HG02840 (cell line): ENCODE measurements at regions not wholly inside any gene's neighbourhood (a gene's known extent, or its start where the extent isn't known, plus 50 kb on each side); places are given as distances from the start of the nearest gene placed in this dataset.

ENCODE experiments used
- ATAC-seq: cut with Tn5 transposase; IDR thresholded peaks from one replicate; pipeline ENCODE4 v1.9.1; 2021; ENCODE audit warnings: mild to moderate bottlenecking, moderate library complexity, moderate number of reproducible peaks; ENCODE audit not compliant: unreplicated experiment, low FRiP score

DNA sequence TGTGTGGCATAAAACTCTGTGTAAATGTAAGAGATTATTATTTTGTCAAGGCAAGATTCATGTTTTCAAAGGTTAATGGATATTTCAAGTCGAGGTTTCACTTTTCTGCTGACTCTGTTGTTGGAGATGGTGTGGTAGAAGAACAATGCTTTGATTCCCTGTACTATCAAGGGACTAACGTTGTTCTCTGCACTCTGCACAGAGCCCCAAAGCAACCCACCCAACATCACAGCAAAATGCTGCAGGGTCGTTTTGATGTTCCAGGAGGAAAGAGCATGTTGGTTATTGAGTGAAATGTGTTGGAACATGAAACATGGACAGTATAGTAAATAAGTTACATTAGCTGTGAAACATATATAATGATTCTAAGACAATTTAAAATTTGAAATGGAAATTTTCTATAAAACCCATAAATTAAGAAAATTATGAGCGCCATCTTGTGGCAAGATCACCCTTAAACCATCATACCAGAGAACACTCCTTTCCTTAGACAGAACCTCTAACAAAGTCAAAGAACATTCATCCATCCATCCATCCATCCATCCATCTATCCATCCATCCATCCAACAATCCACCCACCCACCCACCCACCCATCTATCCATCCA lies 164.4 kb upstream of the ZBED5 start:
- no peak for ATAC-seq

DNA sequence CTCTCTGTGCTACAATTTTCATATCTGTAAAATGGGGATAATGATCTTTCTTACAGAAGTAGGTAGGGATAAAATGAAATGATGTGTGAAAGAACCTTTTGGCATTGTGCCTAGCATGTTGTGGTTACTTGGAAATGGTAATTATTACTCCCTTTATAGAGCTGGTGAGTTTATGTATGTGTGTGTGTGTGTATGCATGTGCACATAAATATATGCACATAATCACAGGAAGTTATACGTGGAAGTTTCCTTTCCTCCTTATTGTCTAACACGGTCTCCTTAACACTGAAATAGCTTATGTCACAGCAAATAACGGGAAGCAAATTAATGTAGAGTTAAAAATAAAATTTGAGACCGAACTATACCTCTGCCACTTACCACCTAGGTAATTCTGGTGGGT lies 163.7 kb upstream of the ZBED5 start:
- no peak for ATAC-seq

DNA sequence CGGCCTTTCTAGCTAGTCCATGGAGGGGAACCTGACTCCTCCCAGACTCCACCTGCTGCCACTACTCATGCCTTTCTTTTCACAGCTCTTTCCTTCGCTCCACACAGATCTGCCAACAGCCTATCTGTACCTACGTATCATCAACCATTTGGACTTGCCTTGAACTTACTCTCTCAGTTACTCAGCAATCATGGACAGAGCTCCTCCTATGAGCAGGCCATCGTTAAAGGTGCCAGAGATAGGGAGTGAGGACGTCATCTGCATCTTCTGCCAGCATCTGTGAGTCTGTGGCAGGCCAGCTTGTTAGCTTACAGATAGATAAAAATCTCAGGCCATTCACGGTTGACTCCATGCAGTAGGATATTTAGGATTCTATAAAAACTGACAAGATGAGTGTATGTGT lies 162.9 kb upstream of the ZBED5 start:
- ATAC-seq = no peak

DNA sequence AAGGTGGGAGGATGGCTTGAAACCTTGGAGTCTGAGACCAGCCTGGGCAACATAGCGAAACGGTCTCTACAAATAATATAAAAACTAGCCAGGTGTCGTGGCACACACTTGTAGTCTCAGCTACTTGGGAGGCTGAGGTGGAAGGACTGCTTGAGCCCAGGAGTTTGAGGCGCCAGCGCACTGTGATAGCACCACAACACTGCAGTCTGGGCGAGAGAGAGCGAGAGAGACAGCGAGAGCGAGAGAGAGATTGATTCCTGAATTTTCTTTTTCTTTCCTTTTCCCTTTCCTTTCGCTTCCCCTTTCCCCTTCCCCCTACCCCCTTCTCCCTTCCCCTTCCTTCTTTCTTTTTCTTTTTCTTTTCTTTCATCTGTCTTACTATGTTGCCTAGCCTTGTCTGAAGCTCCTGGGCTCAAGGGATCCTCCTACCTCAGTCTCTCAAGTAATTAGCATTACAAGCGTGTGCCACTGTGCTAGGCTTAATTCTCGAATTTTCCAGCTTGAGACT lies 162.4 kb upstream of the ZBED5 start:
- no peak for ATAC-seq

DNA sequence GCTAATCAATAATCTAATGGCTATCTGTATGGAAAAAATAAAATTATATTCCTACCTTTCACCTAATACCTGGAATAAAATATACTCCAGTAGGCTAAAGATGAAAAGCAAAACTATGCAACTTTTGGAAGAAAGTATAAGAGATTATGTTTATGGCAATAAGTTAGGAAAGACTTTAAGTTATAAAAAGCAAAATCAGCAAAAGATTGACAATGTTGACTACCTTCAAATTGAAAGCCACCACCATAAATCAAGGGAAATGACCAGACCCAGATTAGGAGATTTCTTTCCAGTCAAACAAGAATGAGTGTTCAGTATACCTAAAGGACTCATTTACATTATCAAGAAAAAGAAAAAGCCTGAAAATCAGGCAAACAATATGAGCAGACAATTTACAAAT lies 159.1 kb upstream of the ZBED5 start:
- ATAC-seq = no peak

DNA sequence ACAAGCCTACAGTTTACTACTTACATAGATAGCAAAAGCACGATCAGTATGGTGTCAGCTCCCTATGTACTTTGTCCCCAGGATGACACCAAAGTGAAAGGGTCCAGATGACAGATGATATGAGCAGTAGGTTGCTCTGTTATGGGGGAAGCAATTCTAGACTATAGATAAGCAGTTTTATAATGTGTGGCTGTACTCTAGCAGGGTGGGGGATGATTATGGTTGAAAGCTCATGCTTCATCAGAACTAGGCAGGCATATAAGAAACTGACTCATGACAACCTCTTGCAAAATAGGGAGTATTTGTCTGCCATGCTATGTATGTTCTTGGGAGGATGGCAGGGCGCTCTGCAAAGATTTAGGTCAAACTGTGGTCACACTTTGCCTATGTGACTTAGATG lies 158.2 kb upstream of the ZBED5 start:
- no peak for ATAC-seq

DNA sequence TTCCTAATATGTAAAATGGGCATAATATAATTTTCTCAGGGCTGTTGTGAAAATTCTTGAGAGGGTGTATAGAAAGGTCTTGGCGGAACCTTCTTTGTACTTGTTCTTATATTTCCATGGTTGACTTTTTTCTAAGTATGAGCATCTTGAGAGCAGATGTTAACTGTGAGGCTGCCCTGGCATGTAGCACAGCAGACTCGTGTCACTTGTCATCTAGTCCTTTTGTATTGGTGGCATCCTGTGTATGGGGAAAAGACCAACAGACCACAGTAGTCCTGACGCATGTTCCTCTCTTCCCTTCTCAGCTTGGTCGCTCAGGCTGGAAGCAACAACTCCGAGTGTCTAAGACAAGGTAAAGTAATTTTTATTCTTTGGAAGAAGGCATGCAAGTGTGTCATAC lies 153.8 kb upstream of the ZBED5 start:
- ATAC-seq = no peak

DNA sequence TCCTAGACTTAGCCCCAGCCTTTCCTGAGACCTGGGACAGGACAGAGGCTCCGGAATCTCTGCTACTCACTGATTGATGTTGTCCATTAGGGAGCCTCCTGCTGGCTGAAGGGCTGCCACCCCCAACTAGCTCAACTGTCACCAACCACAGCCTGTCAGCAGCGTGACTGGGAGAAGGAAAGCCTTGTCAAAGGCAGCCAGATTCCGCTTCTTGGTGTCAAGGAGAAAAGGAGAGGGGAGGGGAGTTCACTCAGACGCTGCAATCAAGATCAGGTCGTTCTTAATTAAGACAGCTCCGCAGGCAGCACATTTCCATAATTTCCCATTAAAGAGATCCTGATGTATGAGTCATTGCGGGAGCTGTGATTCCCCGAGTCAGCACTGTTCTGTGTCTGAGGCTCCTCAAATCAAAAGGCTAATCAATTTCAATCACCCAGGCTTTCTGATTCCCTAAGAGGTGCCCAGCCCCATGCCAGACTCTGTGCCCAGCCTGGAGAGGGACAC lies 152.8 kb upstream of the ZBED5 start:
- ATAC-seq = no peak

DNA sequence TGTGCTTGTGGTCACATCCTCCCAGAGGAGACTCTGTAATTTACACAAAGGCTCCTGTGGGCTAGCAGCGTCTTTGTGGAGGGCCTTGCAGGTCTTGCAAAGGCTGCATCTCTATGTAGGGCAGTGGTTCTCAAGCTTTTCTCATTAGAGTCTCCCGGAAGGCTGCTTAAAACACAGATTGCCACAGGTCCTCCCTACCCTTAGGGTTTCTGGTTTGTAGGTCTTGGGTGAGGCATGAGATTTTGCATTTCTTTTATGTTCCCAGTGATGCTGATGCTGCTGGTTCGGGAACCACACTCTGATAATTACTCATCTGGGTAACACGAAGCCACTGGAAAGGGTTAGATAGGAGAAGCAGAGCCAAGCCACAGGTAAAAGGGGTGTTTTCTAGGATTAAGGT lies 151.3 kb upstream of the ZBED5 start:
- no peak for ATAC-seq

DNA sequence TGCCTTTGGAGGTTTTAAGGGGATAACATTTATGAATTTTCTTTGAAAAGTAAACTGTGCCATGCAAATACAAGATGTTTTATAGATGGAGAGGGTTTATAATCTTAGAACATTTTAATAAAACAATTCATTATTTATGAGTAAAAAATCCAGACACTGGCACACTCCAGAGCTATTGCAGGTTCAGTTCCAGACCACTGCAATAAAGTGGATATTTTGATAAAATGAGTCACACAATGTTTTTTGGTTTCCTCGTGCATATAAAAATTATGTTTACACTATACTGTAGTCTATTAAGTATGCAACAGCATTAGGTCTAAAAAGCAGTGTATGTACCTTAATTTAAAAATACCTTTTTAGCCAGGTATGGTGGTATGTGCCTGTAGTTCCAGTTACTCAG lies 146.2 kb upstream of the ZBED5 start:
- ATAC-seq = no peak

DNA sequence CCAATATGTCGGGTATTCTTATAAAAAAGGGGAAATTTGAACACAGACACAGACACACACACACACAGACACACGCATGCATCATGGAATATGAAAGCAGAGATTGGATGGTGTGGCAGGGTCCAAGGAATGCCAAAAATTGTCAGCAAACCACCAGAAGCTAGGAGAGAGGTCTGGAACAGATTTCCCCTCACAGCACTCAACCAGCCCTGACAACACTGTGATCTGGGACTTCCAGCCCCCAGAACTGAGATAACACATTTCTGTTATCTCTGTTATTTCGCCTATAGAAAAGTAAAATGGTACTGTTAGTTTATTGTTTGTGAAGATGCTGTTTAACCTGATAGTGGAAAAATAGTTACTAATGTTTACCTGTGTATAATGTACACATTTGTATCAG lies 145.4 kb upstream of the ZBED5 start:
- no peak for ATAC-seq

DNA sequence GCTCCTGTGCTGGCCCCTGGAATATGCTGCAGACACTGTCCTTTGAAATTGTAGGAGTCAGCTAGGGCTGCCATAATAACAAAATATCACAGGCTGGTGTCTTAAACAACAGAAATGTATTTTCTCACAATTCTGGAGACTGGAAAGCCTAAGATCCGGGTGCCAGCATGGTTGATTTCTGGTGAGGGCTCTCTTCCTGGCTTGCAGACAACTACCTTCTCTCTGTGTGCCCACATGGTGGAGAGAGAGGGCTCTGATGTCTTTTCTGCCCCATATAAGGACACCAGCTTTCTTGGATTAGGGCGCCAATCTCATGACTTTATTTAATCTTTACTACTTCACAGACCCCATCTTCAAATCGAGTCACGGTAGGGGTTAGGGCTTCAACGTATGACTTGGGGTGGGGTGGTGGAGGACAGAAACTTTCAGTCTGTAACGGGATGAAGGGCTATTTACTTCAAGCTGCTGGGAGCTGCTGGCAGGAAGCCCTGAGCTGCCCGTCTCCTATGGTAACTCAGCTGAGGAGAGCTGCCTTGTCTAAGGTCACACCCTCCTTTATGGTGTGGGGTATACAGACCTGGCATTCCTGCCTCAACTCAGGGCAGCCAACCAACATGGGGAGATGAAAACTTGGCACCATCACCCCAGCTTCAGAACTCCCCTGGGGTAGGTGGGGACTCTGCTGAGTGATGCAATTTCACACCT lies 142.9 kb upstream of the ZBED5 start:
- ATAC-seq = no peak

DNA sequence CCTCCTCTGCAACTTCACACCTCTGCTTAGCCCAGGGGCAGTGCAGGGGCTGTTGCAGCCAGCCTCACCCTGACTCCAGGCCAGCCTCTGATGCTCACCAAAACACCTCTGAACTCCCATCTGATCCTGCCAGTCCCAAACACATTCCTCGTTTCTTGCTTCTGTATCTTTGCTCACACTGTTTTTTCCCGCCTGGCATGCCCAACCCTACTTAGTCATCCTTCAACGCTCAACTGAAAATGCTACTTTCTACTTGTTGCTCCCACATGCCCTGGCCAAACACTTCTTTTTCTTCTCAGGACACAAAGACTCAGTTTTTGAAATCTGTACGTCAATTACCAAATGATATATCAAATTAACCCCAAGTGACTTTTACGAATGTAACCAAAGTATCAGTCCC lies 140.8 kb upstream of the ZBED5 start:
- ATAC-seq = no peak

DNA sequence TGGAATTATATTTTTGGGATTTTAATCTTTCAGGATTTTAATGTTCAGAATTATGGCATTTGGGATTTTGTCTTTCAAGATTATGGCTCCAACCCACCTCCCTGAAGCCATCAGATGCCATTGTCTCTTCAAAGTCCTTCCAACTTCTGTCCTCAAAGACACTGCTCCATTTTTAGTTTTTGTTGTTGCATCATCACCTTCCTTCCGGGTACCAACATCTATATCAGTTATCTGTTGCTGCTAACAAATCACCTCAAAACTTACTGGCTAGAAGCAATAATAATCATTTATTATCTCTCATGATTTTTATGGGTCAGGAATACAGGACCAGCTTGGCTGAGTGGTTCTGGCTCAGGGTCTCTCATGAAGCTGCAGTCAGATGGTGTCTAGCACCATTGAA lies 138.8 kb upstream of the ZBED5 start:
- ATAC-seq = no peak

DNA sequence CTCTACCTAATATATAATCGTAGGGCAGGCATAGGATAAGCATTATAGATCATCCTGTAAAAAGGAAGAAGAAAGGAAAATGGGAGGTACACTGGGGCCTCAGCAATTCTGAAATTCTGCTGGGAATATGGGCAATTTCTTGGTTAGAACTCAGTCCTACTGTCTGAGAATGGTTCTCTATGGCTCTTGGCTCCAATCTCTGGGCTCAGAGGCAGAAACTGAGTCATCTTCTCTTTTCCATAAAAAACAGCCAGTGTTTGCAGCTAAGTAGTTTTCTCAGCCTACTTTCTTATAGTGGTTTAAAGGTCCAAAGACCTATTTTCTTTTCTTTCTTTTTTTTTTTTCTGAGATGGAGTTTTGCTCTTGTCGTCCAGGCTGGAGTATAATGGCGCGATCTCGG lies 135.8 kb upstream of the ZBED5 start:
- no peak for ATAC-seq

DNA sequence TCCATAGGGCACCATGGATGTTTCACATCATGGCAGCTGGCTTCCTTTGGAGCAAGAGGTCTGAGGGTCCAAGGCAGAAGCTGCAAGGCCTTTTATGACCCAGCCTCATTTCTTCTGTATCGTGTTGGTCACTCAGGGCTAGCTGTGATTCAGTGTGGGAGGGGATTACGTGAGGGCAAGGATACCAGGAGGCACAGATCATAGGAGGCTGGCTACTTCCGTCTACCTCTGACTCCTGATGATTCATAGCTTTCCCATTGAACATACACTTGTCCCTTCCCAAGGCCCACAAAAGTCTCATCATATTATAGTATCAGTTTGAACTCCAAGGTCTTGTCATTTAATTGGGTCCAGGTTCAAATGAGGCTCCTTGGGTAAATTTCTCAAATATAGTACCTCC lies 135.3 kb upstream of the ZBED5 start:
- ATAC-seq = no peak

DNA sequence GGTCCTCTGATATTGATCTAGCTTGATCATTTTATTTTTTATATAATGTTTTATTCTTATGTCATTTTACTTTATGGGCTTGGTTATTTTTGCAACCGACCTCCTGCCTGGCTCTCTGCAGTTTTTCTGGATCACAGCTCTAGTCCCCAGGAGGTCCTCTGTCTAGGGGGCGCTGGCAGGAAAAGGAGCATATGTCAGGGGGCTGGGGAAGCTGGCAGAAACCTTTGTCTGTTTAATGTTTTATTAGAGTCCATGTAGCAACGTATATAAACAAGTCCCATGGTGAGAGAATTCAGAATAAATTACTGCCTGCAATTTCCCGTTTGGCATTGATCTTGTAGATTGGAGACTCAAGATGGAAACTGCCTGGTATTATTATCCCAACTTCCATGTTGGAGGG lies 133.5 kb upstream of the ZBED5 start:
- ATAC-seq = no peak

DNA sequence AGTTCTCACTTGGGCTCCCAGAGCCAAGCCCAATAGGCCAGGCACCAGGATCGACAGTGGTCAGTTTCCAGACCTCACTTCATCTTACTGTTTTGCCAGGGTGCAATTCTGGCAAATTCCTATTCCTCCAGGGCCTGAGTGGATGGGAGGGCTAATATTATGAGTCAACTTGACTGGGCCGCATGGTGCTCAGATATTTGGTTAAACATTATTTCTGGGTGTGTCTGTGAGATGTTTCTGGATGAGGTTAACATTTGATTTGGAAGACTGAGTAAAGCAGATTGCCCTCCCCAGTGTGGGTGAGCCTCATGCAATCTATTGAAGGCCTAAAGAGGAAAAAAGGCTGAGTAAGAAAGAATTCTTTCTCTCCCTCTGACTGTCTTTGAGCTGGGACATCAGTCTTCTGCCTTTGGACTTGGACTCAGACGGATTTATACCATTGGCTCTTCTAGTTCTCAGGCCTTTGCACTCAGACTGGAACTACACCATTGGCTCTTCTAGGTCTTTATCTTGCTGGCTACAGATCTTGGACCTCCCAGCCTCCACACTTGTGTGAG lies 132.9 kb upstream of the ZBED5 start:
- ATAC-seq = no peak

DNA sequence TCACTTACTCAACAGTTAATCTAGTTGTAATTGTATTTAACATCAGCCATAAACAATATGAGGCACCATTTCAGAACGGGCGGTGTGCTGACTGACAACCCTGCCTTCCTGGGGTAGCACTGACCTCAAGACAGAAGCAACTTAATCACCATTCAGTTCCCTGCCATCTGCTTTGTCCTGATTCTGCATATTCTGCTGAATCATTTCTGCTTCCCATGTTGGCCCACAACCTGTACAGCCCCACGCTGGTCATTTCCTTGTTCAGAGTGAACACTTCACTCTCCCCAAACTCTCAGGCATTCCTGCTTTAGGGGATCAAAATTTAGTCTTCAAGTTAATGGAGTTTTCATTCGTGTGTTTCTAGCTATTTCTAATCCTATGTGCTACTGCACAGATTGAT lies 132.3 kb upstream of the ZBED5 start:
- ATAC-seq = no peak

DNA sequence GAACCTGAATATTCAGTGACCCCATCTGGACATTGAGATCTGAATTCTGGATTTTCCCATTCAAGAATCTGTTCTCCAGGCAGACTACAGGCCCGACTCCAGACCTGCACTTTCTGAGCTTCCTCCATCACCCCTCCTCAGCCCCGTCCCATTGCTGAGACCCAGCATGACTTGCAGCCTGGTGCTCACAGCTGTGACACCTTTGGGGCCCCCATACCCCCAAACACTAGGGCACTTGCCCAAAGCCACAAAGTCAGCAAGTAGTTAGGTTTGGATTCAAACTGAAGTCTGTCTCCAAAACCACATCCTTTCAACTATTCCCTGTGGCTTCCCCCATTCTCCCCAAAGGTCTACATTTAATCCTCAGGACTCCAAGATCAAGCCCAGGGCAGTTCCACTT lies 128.2 kb upstream of the ZBED5 start:
- no peak for ATAC-seq

DNA sequence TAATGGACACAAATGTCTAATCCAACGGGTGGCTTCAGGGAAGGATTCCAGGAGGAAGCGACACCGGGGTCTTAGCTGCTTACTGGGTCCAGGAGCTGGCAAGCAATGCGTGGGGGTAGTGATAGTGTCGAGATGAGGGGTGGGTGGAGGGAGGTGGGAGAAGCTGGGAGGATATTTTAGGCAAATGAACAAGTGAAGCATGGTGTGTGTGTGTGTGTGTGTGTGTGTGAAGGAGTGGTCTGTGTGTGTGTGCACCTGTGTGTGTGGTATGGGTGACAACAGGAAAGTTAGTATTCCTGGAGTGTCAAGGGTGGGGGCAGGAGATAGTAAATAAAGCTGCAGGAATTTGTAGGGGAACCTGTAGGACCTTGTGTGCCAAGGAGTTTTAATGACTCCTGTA lies 126.9 kb upstream of the ZBED5 start:
- no peak for ATAC-seq

DNA sequence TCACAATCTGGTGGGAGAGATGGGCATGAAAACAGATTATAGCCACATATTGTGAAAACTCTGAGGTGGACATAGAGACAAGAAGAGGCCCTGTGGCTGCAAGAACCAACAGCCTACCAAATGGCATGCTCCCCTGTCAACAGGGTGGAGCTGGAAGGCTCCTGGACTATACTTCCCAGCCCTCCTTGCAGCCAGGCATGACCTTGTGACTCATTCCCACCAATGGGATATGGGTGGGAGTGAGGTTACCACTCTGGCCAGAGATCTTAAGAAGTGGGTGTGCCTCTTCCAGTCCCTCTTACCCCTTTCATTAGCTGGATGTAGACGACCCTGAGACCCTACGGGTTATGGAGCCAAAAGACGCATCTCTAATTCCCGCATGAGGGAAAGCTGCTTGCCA lies 126.4 kb upstream of the ZBED5 start:
- ATAC-seq = no peak
